Testis (tissue), 2 donors: ENCODE measurements at regions not wholly inside any gene's neighbourhood (a gene's known extent, or its start where the extent isn't known, plus 50 kb on each side); places are given as distances from the start of the nearest gene placed in this dataset.
A peak's percentile ranks its signal among the peaks of the same experiment; 100 is the strongest.
"Not testable (repeated sequence)": the region's sequence is repeated elsewhere in the genome, so short reads cannot be mapped to it uniquely, and the experiment has no call there.

Experiments used
- DNase-seq: peaks from one replicate; pipeline ENCODE4 v3.0.0-alpha.2; 2019
- H3K27ac ChIP-seq, 2 donors: fragments of 200-600 bp; sonication (generic); one replicate each; pipeline ENCODE4 v1.5.1; 2019
- H3K27me3 ChIP-seq: fragments of 200-600 bp; sonication (generic); one replicate; pipeline ENCODE4 v1.5.1; 2019
- H3K36me3 ChIP-seq: fragments of 200-600 bp; sonication (generic); one replicate; pipeline ENCODE4 v1.5.1; 2017; ENCODE audit warnings: low read depth; ENCODE audit errors: missing control alignments
- H3K4me1 ChIP-seq: fragments of 200-600 bp; sonication (generic); one replicate; pipeline ENCODE4 v1.5.1; 2019
- H3K4me3 ChIP-seq, 2 donors: fragments of 200-600 bp; sonication (generic); one replicate each; pipeline ENCODE4 v1.5.1; 2017 to 2019
- H3K9me3 ChIP-seq: fragments of 200-600 bp; sonication (generic); one replicate; pipeline ENCODE4 v1.5.1; 2017
- CTCF ChIP-seq, 3 experiments: fragments of 450-650 bp in 2 of 3; fragments of 200-600 bp in 1 of 3; sonication (generic) in 1 of 3; IDR thresholded peaks; one replicate each; pipeline ENCODE4 v1.5.1; 2016 to 2019; ENCODE audit warnings: antibody characterized with exemption in 3 of 3, mild to moderate bottlenecking in 2 of 3, moderate library complexity in 1 of 3
- POLR2A ChIP-seq: fragments of 450-650 bp; IDR thresholded peaks from one replicate; pipeline ENCODE4 v1.6.1; 2017; ENCODE audit warnings: antibody characterized with exemption, mild to moderate bottlenecking, moderate library complexity
- WGBS, 2 donors: methylation state at CpG; one replicate each; pipeline ENCODE4 v1.1.5; 2018; 5-methylcytosine and 5-hydroxymethylcytosine counted together
- intact Hi-C: fragments of 100-400 bp; cut with DNase I; formaldehyde crosslinking; loops from one replicate; pipeline ENCODE4 v1.15.1; 2023; ENCODE audit warnings: low total_unique reads

DNA sequence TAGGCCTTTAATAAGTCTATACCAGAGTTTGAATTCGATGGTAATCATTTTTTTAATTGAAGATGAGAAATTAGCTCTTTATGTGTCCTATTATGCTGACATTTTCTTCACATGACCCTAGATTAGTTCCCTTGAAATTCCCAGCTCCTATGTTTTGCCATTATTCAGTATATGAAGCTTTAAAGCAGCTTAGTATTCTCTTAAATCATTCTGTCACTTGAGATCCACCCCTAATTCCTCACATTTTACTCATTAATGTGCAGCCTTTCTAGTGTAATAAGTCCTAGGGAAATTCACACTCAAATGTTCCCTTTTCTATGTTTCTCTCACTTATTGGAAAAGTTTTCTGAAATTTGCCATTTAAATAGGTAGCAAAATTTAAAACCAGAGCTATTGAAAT lies 704.5 kb upstream of the B3GALT2 start:
- Histone ChIP-seq H3K4me1 (no peaks in the 10 kb centered on the region), H3K27me3 (no peaks in the 10 kb centered on the region), H3K27ac (no peak overlapping the region), H3K36me3 (no peaks in the 10 kb centered on the region), H3K9me3 (no peaks in the 10 kb centered on the region), H3K4me3 (no peak overlapping the region)
- intact Hi-C loops = no loop called here
- DNase-seq = no peak
- TF ChIP-seq POLR2A = no peak
- no peak for TF ChIP-seq CTCF (IDR thresholded peaks at IDR 0.05)
- WGBS, 2 donors = 76 to 86% methylated on average over 1 of the region's 1 CpG

DNA sequence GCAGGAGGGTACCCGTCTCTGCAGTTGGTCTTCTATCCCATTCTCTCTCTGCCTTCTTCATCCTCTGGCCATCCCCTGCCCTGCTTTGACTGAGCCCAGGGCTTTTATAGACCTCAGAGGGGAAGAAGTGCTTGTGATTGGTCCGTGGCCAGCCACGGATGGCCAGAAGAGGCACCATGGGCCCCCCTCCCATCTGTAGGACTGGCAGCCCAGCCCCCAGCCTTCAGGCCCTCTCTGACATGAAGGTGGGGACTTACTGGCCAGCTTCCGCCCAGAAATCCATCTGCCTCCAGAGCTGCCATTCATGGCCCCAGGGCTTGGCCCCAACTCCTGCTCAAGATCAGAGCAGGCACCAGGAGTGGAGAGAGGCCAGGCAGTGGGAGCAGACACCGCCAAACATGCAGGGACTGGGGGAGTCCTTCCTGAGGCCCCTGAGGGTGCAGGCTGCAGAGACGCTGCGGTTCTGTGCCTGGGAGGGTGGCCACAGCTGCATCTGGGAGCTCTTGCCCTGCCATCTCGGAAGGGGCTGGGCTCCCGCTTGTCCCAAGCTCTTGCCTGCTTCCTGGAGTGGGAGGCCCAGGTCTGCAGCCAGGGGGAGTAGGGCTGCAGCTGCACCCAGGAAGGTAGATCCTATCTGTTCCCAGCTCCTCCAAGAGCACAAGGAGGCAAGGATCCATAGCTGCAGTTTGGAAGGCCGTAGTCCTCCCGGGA lies 698.6 kb upstream of the B3GALT2 start:
- H3K4me3 ChIP-seq = peak overlapping the region in 1 of 2 donors; percentile 7

GRCh38 chr1:193877920-193878319 lies 691.5 kb upstream of the B3GALT2 start:
- DNase-seq, H3K36me3 ChIP-seq, H3K4me3 ChIP-seq, H3K4me1 ChIP-seq, H3K27ac ChIP-seq, H3K27me3 ChIP-seq, intact Hi-C loops, H3K9me3 ChIP-seq: not testable (repeated sequence)
- WGBS, 2 donors = 75 to 95% methylated on average over 1 of the region's 1 CpG

More for the DNA sequence above, 698.6 kb upstream of the B3GALT2 start:
- WGBS, 2 donors = 76 to 87% methylated on average over 5 to 11 of the region's 11 CpGs
- intact Hi-C loops = no loop called here
- H3K27me3 ChIP-seq = no peaks in the 10 kb centered on the region
- H3K9me3 ChIP-seq = no peaks in the 10 kb centered on the region
- TF ChIP-seq CTCF (IDR thresholded peaks at IDR 0.05) (no peak), POLR2A (no peak)
- H3K4me1 ChIP-seq = no peaks in the 10 kb centered on the region
- no peaks in the 10 kb centered on the region for H3K36me3 ChIP-seq
- no peak for DNase-seq
- H3K27ac ChIP-seq = no peak overlapping the region

- Histone ChIP-seq H3K36me3 (no peaks in the 10 kb centered on the region), H3K27ac (no peak overlapping the region), H3K4me1 (no peaks in the 10 kb centered on the region), H3K9me3 (no peaks in the 10 kb centered on the region), H3K27me3 (no peaks in the 10 kb centered on the region), H3K4me3 (no peak overlapping the region)
- no peak for DNase-seq
- intact Hi-C loops = no loop called here
- WGBS, 2 donors = 79 to 94% methylated on average over 5 of the region's 5 CpGs
- TF ChIP-seq POLR2A (no peak), CTCF (IDR thresholded peaks at IDR 0.05) (no peak)
These were observed 682.0 kb upstream of the B3GALT2 start for GRCh38 chr1:193868425-193868824.

DNA sequence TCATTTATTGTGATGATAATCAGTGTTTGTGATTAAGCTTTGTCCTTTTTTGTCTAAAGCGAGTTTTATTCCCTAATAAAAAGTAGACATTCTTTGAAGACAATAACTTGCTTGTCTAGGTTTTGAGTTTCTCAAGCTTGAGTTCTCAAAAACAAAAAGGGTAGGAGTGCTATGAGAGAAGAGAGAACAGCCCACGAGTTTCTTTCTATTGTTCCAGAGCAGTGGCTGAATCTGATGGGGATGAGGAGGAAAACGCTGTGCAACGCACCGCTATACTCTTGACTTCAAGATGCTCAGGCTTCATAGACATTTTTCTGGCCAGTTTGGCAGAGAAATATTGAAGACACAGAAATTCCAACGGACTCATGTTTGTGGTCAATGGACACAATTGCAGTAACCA lies 669.8 kb upstream of the B3GALT2 start:
- Histone ChIP-seq H3K9me3 (no peaks in the 10 kb centered on the region), H3K4me1 (no peaks in the 10 kb centered on the region), H3K27me3 (no peaks in the 10 kb centered on the region), H3K4me3 (no peak overlapping the region), H3K27ac (no peak overlapping the region), H3K36me3 (no peaks in the 10 kb centered on the region)
- no peak for DNase-seq
- intact Hi-C loops = no loop called here
- TF ChIP-seq CTCF (IDR thresholded peaks at IDR 0.05) = no peak
- TF ChIP-seq POLR2A = no peak
- WGBS, 2 donors = 74 to 80% methylated on average over 6 of the region's 6 CpGs
